EH (cell line): ENCODE measurements at regions not wholly inside any gene's neighbourhood (a gene's known extent, or its start where the extent isn't known, plus 50 kb on each side); places are given as distances from the start of the nearest gene placed in this dataset.
"Not testable (repeated sequence)": the region's sequence is repeated elsewhere in the genome, so short reads cannot be mapped to it uniquely, and the experiment has no call there.

Source experiments
- DNase-seq: peaks from one replicate; pipeline ENCODE4 v3.0.0-alpha.2; 2015; ENCODE audit warnings: low read depth

- peak; percentile 54 for DNase-seq
Measured at GRCh38 chr12:88753066-88753465, 172.8 kb upstream of the KITLG start.

DNA sequence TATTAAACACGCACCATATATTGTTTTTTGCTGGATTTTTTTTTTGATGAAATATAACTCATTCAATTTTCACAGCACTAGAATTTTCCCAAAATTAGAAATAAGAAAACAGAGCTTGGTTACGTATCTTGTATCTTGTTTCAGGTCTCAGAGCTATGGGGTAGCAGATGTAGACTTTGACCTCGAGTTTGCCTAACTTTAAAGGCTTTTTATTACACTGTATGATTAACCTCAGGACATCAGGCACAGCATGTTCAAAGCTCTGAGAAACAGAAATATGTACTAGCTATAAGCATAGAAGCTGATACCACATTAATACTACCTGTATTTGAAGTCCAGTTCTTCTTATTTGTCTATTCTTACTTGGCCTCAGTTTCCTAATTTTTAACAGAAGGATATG is 171.9 kb upstream of the KITLG start:
- DNase-seq: no peak

GRCh38 chr12:88750867-88751543 is 170.7 kb upstream of the KITLG start:
- no peak for DNase-seq

DNA sequence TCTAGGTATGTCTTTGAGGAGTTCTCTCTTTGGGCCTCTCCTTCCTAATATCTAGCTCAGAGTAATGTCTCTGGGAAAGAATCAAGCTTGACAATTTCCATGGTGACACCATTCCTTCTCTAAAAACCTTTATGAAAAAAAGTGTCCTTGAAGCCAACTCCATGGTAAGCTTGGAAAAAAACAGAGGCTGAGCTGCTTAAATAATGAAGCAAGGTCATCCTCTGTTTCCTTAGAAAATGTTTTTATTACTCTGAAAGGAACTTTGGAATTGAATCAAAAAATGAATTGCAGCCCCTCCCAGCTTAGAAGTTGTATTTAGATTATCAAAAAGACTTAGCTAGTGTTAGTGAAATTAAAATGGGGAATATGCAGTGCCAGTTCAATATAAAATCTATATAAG is 166.1 kb upstream of the KITLG start:
- DNase-seq: peak; percentile 53

DNA sequence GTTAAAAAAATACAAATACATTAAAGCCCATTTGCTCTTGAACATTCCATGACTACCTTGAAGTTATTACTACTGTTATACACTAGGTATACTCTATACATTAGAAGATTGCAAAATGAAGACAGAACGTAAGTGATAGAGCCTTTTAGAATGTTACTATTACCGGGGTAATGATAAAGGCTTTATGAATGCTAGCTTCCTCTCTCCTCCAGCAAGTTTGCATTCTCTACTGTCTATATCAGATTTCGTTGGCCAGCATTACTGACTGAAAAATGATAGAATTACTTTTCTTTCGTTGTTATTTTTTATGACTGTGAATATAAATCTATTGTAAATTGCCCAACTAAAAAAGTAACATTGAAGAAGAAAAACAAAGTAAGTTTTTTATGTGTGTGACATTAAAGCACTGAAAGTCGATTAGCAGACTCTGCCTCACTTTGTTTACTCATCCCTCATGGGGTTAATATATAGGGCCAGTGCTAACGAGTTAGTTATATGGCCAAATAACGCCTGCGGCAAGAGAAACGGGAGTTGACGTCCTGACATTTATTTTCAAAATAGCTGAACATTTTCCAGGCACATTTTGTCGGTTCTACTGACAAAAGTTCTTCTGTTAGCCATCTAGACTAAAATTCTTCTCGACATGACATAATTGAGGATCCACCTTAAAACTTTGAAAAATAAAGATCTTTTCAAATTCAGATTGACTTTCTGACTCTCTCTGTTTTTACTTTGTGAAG is 163.8 kb upstream of the KITLG start:
- DNase-seq: peak; percentile 50

DNA sequence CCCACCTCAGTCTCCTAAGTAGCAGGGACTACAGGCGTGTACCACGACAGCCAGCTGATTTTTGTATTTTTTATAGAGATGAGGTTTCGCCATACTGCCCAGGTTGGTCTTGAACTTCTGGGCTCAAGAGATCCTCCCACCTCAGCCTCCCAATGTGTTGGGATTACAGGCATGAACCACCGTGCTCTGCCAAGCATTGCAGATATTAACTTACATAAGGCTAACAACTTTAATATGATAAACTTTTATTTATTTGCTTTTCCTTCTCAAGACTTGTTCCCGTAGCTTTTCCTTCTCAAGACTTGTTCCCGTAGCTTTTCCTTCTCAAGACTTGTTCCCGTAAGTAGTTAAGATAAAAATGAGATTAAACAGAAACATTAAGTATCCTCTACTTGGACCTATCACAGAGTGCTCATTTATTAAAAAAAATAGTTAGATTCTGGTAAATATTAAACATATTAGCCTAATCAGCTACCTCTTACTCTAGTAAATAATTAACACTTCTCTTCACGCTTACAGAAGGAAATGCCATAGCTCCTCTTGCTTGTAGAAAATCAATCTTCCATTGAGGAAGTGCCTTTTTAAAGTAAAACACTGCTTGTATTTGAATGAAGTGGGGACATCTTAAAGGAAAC is 157.7 kb upstream of the KITLG start:
- no peak for DNase-seq

GRCh38 chr12:88736031-88736430 is 155.8 kb upstream of the KITLG start:
- no peak for DNase-seq

DNA sequence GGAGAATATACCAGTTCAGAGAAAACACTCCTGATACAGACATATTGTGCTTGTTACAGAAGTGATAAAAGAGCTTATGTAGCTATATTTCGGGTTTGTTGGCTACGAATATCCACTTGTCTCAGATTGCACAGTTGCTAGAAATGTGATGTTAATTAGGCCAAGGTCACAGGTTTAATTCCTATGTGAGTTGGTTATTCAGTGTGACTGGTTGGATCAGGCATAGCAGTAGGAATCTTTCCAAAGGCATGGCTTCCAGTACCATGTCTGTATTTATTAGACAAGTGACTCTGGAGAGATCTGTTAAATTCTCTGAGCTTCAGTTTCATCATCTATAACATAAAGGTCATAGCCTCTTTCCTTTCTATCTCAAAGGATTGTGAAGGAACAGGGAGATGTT is 152.7 kb upstream of the KITLG start:
- no peak for DNase-seq

- DNase-seq: no peak
Measured at GRCh38 chr12:88729196-88729595, 148.9 kb upstream of the KITLG start.

DNA sequence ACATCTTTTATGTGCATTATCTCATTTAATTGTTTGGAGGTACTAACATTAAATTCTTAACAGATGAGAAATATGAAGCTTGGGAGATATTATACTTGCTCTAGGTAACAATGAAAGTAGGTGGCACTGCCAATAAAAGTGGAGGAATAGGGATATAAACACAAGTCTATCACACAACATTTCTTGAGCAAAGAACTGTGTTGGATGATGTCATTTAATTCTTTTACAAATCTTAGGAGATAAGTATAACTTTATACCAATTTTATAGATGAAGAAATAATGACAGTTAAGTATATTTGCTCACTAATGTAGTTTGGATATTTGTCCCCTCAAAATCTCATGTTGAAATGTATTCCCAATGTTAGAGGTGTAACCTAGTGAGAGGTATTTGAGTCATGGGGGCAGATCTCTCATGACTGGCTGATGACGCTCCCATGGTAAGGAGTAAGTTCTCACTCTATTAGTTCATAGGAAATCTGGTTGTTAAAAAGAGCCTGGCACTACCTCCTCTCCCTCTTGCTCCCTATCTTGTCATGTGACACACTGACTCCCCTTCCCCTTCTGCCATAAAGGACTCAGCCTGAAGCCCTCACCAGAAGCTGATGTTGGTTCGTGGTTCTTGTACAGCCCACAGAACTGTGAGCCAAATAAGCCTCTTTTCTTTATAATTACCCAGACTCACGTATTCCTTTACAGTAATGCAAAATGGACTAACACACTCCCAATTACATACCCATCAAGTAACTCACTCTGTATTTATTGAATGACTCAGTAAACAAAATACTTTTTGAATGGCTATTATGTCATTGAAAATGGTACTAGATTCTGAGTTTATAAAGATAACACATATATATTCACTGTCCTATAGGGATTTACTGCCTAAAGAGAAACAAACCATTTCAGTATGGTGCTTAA is 146.8 kb upstream of the KITLG start:
- peak; percentile 72 for DNase-seq

GRCh38 chr12:88725592-88726143 is 145.4 kb upstream of the KITLG start:
- peak; percentile 23 for DNase-seq

- DNase-seq: peak; percentile 21
Measured at GRCh38 chr12:88723219-88723618, 142.9 kb upstream of the KITLG start.

GRCh38 chr12:88720785-88721650 is 140.7 kb upstream of the KITLG start:
- no peak for DNase-seq

DNA sequence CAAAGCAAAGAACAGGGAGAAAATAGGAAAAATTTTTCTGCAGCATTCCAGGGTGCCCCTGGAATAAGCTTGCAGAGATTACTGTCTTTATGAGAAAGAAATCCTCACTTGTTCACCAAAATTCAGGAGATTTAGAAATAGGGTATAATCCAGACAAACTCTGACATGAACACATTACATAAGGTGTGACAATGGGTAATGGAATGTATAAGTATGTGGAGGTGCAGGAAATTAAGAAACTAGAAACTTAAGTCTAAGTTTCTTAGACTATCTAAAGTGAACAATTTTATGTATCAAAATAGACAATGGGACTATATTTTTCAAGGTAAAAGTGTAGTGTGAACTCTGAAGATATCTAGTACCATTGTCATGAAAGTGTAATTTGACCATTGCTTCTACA is 140.0 kb upstream of the KITLG start:
- DNase-seq: no peak

DNA sequence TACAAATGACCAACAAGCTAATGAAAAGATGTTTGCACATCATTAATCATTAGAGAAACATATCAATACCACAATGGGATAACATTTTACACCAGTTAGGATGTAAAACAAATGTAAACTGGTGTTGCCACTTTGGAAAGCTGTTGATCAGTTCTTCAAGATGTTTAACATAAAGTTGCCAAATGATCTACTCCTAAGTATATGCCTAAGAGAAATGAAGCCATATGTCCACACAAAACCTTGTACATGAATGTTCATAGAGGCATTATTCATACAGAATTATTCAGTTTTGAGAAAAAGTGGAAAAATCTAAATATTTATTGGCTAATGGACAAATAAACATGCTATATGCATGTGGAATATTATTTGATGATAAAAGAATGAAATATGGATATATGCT is 136.9 kb upstream of the KITLG start:
- DNase-seq: no peak

DNA sequence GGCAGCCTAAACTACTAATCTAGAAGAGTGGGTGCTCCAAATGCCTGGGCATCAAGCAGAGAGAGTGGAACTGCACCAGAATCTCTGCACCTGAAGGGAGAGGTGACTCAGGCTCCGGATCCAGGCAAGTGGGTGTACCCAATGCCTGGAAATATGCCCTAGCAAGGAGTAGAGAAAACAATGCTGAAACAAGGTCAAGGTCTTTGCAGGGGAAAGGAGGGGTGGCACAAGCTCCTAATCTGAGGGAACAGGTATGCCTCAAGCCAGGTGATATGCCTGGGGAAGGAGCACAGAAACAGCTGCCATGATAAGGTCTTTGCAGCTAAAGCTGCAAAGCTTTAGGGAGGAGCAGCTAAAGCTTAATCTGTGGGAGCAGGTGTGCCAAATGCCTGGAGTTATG is 136.0 kb upstream of the KITLG start:
- no peak for DNase-seq

- DNase-seq: no peak
Measured at GRCh38 chr12:88715673-88716072, 135.4 kb upstream of the KITLG start.

GRCh38 chr12:88714263-88714882 is 134.1 kb upstream of the KITLG start:
- DNase-seq: not testable (repeated sequence)

DNA sequence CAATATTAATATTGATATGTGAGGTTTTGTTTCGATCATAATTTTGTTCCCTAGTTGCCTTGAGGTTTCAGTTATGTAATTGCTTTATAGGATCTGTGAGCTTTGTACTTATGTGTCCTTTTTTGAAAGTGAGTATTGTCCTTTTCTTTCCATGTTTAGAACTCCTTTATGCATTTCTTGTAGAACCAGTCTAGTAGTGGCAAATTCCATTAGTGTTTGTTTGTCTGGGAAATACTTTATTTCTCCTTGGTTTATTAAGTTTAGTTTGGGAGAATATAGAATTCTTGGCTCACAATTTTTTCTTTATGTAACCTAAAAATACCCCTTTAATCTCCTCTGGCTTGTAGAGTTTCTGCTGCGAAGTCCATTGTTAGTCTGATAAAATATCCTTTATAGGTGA is 127.5 kb upstream of the KITLG start:
- DNase-seq: no peak

GRCh38 chr12:88706286-88706685 is 126.0 kb upstream of the KITLG start:
- DNase-seq: no peak

GRCh38 chr12:88703790-88704189 is 123.5 kb upstream of the KITLG start:
- peak; percentile 59 for DNase-seq
